GM18517 (cell line): ENCODE measurements at regions not wholly inside any gene's neighbourhood (a gene's known extent, or its start where the extent isn't known, plus 50 kb on each side); places are given as distances from the start of the nearest gene placed in this dataset.

ENCODE experiments used
- ATAC-seq: cut with Tn5 transposase; IDR thresholded peaks from one replicate; pipeline ENCODE4 v1.9.1; 2021; ENCODE audit warnings: mild to moderate bottlenecking, moderate library complexity; ENCODE audit not compliant: unreplicated experiment

- no peak for ATAC-seq
These were observed 263.2 kb upstream of the ZP4 start for GRCh38 chr1:238153939-238154338.

GRCh38 chr1:238153253-238153652 lies 262.5 kb upstream of the ZP4 start:
- ATAC-seq, result no peak

GRCh38 chr1:238152119-238152518 lies 261.4 kb upstream of the ZP4 start:
- ATAC-seq, result no peak

DNA sequence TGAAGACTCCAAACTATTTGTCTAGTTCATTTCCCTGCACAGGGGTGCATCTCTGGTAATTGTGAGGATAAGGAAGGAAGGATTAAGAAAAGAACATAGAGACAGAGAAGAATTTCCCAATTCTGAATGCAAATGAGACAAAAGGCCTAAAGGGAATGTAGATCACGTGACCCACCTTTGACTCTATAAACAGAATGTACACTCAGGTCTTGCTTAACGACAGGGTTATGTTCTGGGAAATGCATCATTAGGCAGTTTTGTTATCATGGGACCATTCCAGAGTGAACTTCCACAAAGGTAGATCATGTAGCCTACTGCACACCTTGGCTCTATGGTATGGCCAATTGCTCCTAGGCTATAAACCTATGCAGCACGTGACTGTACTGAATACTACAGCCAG lies 252.3 kb upstream of the ZP4 start:
- no peak for ATAC-seq

DNA sequence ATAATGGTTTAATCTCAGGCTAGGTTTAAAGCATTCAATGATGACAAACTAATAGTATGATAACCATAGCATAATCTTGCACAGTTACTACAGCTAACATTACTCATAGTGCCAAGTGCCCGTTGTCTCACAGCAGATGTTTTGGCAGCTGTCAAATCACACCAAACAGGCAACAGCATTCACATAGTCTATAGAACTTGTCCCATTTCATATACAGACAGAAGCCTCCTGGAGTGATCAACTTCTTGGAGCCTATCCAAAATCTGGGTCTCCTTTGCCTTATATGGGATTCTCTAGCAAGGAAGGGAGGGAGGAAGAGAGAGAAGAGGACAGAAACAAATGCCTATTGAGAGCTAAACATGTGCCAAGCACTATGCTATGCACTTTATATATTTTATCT lies 250.6 kb upstream of the ZP4 start:
- ATAC-seq, result no peak

DNA sequence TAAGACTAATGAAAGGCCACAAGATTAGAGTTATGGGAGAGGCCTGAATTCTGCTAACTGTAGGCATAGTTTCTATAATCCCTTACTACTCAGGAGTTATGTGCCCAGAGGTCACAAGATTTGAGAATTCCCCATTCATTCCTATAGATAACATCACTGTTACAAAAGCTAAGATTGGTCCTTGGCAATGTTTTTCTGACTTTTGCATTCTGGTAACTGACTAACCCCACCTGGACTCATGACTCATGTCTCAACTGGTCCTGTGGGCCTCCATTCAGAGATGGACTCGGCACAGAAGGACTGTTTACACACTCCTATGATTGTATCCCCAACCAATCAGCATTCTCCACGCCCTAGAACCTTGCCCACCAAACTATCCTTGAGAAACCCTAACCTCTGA lies 249.0 kb upstream of the ZP4 start:
- ATAC-seq, result no peak

DNA sequence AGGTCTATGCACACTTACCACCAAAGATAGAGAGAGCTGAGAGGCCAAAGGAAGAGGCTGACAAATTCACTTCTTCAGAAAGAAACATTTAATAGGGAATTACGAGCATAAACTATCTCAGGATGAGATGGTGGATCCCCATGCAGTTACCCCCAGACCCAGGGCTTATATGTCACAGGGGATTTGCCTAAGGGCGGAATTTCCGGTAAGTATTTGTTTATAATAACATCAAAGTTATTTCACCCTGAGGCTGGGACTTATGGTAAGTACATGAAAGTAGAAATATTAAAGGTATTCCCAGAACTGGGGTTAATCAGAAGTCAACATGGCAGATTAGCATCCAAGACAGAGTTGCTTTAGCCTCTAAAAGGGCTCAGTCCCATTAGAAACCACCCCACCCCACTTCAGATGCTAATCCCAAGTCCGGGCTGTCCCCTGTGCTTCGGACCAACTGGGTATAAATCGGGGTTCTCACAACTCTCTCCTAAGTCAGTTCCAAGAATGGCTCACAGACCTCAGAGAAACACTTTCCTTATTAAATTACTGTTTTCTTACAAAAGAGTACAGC lies 247.4 kb upstream of the ZP4 start:
- no peak for ATAC-seq

- ATAC-seq, result no peak
These were observed 245.3 kb upstream of the ZP4 start for GRCh38 chr1:238135708-238136664.

- no peak for ATAC-seq
These were observed 239.0 kb upstream of the ZP4 start for GRCh38 chr1:238129677-238130076.

DNA sequence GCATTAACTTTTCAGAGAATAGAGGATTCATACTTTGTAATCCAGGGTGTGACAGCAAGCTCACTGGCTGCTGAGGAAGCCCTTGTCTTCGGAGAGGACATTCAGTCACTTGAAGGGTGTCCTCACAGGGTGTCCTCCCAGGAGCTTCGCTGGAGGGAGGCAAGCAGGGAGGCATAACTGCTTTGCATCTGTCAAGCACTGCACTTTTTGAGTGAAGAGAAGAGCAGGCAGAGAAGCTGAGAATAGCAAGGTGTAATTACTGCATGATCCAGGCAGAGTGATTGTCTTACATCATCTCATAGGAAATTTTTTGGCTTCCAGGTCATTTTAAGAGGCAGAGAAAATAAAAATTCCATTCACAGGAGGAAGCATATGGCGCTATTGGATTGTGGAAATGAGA lies 232.5 kb upstream of the ZP4 start:
- no peak for ATAC-seq

- no peak for ATAC-seq
These were observed 229.1 kb upstream of the ZP4 start for GRCh38 chr1:238119861-238120260.

- no peak for ATAC-seq
These were observed 228.3 kb upstream of the ZP4 start for GRCh38 chr1:238119060-238119459.

DNA sequence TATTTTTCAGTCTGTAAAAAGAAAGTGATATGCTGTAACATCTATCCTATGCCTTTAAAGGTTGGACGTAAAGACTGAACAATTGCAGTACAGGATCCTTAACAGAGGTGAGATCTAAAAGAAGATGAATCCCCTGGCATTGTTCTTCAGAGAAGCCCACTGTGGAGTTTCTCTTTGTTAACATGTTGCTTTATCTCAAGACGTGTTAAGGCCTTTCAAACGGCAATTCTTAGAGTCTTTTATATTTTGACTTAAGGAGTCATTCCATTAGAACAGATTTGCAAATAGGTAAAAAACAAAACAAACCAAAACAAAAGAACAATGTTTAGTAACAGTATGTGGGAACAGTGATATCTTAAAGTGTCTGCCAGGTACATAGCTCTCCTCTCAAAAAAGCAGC lies 225.1 kb upstream of the ZP4 start:
- no peak for ATAC-seq

- ATAC-seq, result no peak
These were observed 222.4 kb upstream of the ZP4 start for GRCh38 chr1:238112952-238113621.

- ATAC-seq, result no peak
These were observed 220.8 kb upstream of the ZP4 start for GRCh38 chr1:238111516-238111915.

DNA sequence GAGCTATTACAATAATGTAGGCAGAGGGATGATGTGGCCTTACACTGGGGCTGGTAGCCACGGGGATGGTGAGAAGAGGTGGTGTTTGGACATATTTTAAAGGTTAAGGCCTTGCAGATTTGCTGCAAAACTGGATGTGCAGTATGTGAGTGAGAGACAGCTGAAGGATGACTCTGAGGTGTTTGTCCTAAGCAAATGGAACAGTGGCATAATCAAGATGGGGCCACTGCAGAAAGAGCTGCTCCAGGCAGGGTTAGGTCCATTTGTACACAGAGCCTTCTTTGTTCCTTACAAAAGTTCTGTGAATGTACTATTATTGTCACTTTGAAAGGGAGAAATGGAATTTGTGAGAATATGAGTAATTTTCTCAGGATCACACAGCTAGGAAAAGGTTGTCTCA lies 220.4 kb upstream of the ZP4 start:
- ATAC-seq, result no peak

DNA sequence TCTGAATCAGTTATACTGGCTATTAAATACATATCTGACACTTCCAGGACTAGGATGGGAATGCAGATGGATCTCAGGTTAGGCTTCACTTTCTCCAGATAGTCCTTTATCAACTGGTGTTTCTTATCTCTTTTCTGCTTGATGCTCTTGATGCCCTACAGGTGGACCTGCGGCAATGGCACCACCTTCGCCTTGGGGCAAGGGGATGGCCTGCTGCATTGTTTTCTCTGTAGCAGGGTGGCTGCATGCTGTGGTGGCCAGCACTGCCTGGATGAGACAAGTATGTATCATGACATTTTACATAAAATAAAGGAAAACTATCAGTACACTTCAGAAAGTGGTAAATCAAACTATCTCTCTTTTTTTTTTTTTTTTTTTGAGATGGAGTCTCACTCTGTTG lies 217.7 kb upstream of the ZP4 start:
- no peak for ATAC-seq

GRCh38 chr1:238107322-238107721 lies 216.6 kb upstream of the ZP4 start:
- no peak for ATAC-seq

GRCh38 chr1:238104752-238105151 lies 214.0 kb upstream of the ZP4 start:
- no peak for ATAC-seq

DNA sequence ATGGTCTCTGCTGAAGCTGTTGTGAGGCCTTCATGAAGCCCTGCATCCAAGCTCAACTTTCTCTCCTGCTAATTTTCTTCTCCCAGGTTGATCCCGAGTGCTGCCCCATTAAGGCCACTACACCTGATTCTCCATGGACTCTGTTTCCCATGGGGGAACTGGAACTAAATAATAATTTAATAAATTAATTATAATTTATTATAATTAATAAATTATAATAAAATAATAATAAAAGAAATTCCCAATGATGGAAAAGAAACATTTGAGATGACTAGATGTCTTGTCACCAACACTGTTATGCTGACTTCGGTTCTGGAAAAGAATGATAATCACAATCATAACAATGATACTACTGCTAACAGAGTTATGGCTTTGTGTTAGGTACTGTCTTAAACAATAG lies 211.2 kb upstream of the ZP4 start:
- no peak for ATAC-seq

GRCh38 chr1:238099871-238100270 lies 209.1 kb upstream of the ZP4 start:
- ATAC-seq, result no peak

- no peak for ATAC-seq
These were observed 198.9 kb upstream of the ZP4 start for GRCh38 chr1:238089615-238090014.
